Superior temporal gyrus (tissue), 1 donor: ENCODE measurements at regions not wholly inside any gene's neighbourhood (a gene's known extent, or its start where the extent isn't known, plus 50 kb on each side); places are given as distances from the start of the nearest gene placed in this dataset.

Experiments
- DNase-seq: peaks from one replicate; pipeline ENCODE4 v3.0.0-alpha.2; 2016; ENCODE audit errors: extremely low spot score

- no peak for DNase-seq
Observed at GRCh38 chr7:15916681-15917380, 230.3 kb upstream of the MEOX2 start.

- DNase-seq = no peak
Observed at GRCh38 chr7:15915686-15916293, 229.3 kb upstream of the MEOX2 start.

- no peak for DNase-seq
Observed at GRCh38 chr7:15914611-15915010, 228.1 kb upstream of the MEOX2 start.

- no peak for DNase-seq
Observed at GRCh38 chr7:15906436-15906835, 220.0 kb upstream of the MEOX2 start.

DNA sequence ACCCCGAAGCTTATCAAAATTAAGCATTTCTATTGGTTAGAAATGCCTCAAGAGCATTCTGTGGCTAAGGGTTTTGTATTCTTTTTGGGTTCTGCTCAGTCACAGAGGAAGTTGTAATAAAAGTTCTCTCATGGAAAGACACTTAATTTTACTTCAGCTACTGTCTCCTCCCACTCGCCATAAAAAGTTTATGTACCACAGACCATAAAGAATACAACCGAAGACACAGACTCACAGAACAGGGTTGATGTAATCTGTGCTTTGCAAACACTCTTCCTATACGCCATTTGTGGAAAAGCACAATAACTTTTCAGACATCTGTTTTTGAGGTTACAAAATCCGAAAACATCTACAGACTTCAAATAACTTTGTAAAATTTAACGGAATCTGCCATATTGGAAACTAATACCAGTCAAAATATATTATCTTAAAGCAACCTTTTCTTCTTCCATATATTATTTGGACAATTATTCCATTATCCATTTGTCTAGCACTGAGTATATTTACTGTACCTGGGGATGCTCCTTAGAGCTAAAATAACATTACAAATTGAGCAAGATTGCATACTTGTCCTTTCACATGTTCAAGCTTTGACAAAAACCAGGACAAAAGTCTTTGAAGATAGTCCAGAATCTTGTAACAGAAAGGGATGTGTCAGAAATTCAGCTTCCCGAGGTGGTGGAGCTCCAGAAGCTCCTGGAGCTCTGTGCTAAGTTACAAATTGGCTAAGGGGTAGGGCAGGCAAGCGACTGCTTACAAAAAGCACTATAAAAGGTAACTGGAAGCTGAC lies 219.0 kb upstream of the MEOX2 start:
- no peak for DNase-seq

DNA sequence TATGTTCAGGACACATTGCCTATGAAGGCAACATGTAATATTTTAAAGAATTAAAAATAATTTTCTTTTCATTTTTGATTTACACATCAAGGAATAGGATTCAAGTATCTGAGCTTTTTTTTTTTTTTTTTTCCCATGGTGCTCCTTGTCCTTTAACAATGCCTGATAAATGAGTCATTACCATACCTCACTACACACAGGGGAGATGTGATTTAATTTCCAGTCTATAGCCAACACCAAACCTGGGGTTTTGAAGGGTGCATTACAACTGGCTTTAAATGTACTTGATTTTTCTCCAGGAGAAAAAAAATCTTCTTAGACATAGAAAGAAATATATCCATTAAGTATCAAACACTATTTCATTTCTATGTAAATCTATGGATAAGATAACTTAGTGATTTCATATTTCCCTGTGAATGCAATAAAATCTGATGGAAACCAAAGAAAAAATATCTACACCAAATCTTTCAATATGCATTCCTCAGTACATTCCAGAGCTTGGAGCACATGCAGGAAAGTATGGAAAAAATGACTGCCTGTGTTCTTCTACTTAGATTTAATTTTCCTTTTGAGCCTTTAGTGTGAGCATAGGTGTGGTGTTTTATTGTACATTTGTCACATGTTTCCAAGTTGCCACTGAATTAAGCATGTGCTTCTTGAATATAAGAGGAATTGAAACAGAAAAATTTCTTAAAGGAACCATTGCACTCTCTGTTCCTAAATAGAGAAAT lies 204.8 kb upstream of the MEOX2 start:
- no peak for DNase-seq

DNA sequence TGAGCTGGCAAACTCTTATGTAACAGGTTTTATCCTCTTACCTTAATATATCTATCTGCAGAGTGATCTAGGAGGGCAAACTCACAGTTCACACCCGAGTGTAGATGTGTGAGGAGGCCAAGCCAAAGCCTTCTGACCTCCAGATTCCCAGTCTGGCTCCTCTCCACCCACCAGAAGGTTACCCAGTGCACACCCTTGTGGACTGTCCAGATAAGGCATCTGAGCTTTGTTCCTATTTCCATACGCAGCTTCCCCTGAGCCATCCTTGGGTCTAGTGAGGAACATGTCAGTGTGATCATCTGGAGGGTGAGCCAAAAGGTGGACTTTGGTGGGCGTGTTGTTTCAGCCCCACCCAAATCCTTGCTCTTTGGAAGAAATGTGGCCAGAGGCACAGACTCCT lies 203.0 kb upstream of the MEOX2 start:
- no peak for DNase-seq

DNA sequence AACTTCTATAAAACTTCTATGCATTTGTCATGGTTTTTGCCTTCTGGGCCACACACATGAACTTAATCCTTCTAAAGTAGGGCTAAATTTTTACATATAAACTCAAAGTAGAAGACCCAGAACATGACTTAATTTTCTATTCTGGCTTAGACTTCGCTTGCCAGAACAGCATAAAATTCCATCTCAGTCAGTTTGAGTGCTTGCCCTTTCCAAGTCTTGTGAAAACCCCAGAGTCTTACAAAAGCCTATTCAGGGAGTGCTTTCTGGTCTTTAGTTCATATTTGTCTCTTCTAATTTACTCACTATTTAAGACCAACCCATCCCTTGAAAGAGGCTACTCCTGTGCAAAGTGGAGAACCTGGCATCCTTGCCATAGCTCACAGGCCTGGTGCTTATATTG lies 201.6 kb upstream of the MEOX2 start:
- no peak for DNase-seq

DNA sequence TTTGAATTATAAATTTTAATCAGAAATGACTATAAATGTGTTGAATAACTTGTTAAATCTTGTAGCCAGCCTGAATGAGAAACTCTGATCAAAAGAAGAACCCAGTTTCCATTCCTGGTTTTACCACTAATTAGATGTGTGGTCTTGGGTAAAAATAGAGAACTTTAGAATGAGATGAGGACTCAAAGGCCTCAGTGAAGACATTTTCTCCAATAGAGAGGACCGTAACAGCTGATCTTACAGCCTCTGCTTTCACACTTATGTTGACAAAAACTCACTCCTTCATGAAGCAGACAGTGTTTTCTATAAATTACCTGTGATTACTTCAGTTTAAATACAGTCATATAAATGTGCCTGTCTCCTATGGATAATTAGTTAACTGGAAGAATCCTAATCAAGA lies 200.1 kb upstream of the MEOX2 start:
- no peak for DNase-seq

GRCh38 chr7:15885678-15886077 lies 199.2 kb upstream of the MEOX2 start:
- DNase-seq = no peak

GRCh38 chr7:15874774-15875173 lies 188.3 kb upstream of the MEOX2 start:
- no peak for DNase-seq

DNA sequence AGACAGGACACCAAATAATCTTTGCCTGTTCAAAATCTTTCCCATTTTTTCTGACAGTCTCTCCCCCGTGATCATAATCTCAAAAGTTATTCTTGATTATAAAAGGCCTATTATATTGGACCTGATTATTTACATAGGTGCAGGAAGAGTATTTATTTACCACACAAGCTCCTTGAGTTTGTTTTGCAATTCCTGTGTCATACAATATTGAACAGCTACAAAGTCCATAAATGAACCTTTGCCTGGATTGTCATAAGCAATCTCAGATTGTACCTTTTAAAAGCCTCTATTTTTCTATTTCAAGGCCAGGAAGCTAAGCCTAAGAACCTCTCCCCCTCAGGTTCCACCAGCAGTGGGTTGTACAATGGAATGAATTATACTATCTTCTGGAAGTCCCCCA lies 183.9 kb upstream of the MEOX2 start:
- no peak for DNase-seq

DNA sequence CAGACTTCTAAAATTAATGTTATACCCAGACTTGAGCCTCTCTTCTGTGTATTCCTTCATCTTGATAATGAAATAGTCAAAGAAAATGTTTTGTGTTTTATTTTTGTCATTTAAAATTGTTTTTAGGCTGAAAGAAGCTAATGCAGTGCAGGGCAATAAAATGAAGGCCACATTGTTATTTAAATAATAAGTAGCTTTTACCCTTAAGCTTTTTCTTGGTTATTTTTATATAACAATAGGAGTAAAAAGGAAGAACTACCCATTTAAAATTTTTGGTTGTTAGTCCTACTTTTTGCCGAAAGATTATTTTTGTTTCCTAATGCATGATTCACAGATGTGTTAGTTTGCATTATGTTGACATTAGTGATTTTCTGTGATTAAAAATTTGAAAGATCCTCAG lies 181.0 kb upstream of the MEOX2 start:
- DNase-seq = no peak

DNA sequence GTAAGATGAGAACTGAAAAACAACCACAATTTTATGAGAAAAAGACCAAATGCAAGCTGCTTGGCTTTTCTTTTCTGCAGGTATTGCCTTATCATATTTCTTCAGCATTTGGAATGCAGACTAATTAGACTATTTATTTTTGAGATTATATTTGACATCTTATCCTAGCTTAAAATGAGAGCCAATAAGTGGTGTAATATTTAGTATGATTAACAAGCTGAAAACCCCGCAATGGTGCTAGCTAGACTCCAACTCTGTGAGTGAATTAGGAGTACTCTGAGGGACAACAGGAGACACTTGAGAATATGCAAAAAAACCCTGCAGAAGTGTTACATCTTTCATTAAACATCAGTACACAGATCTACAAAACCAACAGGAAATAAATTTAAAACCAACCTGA lies 180.3 kb upstream of the MEOX2 start:
- no peak for DNase-seq

DNA sequence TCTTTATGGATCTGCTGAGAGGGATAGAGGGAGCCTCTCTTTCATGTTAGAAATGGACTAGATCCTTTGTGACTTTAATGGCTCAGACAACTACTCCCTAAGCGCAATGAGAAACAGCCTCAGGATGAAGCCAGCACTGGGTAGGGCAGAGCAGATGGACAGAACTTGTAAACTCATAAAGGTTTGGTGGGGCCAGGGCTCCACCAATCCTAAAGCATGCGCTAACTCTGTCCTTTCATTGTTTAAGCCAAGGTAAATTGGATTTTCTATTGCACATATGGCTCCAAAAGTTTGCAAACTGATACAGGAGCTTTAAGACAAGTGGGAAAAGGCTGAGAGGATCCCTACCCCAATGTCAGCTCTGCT lies 178.1 kb upstream of the MEOX2 start:
- DNase-seq = no peak

DNA sequence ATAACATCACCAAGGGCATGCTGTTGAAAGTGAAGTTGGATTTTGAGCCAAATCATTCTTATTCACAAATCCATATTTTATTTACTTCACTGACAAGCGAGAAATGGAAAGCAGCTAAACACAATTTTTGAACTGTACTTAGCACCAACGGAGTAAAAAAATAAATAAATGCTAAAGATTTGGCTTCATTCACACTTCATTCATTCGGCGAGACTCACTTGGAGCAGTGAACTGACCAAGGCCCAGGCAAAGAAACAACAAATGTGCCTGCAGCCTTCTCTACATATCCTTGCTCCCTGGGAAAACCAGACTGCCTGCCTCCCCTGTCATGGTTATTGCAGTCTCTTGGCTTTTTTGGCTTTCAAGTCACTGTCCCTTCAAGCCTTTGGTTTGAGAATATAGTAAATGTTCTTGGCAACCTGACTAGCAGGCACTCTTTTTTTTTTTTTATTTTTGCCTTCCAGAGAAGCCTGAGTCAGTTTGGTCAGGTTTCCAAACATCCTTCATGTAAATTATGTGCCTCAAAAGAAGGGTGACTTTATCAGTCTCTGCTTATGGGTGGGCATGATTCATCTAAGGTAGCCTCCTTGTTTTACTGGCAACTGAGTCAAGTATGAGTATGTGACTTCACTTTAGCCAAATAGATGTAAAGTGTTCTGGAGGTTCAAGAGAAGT lies 177.6 kb upstream of the MEOX2 start:
- DNase-seq = no peak

GRCh38 chr7:15862781-15863165 lies 176.3 kb upstream of the MEOX2 start:
- no peak for DNase-seq

DNA sequence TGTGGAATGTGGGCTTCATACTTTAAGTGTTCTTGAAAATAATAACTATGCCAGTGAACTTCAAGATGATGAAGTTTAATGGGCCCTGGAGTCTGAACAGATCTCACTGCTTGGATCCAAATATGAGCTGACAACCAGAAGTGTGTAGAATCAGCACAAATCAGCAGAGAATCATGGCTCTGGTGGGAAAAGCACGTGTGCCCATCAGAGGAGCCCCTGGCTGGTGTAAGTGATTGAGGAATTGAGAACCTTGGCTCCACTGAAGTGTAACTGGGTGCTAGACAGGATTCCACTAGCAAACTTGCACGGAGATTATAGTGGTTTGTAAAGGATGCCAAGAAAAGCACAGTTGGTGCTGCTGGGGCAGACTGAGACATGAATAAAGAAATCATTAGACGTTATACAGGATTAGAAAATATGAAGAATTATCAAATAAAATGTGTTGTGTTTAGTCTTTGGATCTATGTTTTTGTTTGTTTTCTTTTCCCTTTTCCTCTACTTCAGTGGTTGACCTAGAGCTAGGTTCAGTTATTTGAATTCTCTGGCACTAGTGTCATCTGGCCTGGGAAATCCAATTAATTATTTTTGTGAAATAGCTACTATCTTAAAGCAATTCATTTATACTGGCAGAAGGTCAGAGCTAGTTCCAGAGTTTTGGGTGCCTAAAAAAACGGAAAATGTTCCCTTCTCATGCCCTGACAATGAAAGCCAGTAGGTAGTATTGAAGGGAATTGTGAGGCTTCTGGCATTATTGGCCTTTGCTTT lies 175.7 kb upstream of the MEOX2 start:
- no peak for DNase-seq

- no peak for DNase-seq
Observed at GRCh38 chr7:15860264-15860949, 173.9 kb upstream of the MEOX2 start.

DNA sequence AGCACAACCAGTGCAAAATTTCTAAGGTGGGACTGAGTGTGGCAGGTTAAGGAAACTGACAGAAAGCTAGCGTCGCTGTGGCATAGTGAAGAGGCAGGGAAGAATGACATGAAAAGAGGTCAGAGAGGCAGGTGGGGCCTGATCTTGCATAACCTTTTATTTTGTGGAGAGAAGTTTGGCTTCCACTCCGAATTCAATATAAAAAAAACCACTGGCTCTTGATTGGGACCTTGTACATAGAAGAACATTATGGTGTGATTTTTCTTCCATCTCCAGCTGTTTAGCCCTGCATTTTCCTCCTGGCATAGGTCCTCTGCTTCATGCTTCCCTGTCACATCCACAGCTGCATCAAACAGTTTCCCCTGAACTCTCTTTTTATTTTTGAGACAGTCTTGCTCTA lies 170.5 kb upstream of the MEOX2 start:
- no peak for DNase-seq

GRCh38 chr7:15856311-15856710 lies 169.8 kb upstream of the MEOX2 start:
- DNase-seq = no peak
